Gastrocnemius medialis (tissue), 4 donors: ENCODE measurements at regions not wholly inside any gene's neighbourhood (a gene's known extent, or its start where the extent isn't known, plus 50 kb on each side); places are given as distances from the start of the nearest gene placed in this dataset.

Experiments
- ATAC-seq, 2 donors: fragments of 150-250 bp; one replicate each; pipeline ENCODE4 v1.9.1; 2016
- DNase-seq, 2 donors: peaks; one replicate each; pipeline ENCODE4 v3.0.0-alpha.2; 2019
- H3K27ac ChIP-seq, 4 donors: fragments of 200-600 bp; sonication (generic); 1 replicate in 1 of 4; 2 replicates in 3 of 4; pipeline ENCODE4 v1.5.1; 2016 to 2018; ENCODE audit warnings: mild to moderate bottlenecking in 2 of 4, moderate library complexity in 1 of 4
- H3K27me3 ChIP-seq, 3 donors: fragments of 200-600 bp; sonication (generic) in 2 of 3; 1 replicate in 1 of 3; 2 replicates in 2 of 3; pipeline versions ENCODE4 v1.5.1 to v1.6.0; 2016 to 2019; ENCODE audit warnings: mild to moderate bottlenecking in 1 of 3, moderate library complexity in 1 of 3
- H3K36me3 ChIP-seq, 2 donors: fragments of 200-600 bp; sonication (generic) in 1 of 2; one replicate each; pipeline ENCODE4 v1.5.1; 2017 to 2018
- H3K4me1 ChIP-seq, 2 donors: fragments of 200-600 bp; sonication (generic) in 1 of 2; one replicate each; pipeline ENCODE4 v1.5.1; 2016 to 2017; ENCODE audit warnings: mild to moderate bottlenecking in 2 of 2
- H3K4me3 ChIP-seq, 4 donors: fragments of 200-600 bp; sonication (generic) in 3 of 4; 1 replicate in 1 of 4; 2 replicates in 3 of 4; pipeline ENCODE4 v1.5.1; 2016 to 2019; ENCODE audit warnings: mild to moderate bottlenecking in 2 of 4
- H3K9me3 ChIP-seq, 3 donors: fragments of 200-600 bp; sonication (generic) in 2 of 3; 1 replicate in 1 of 3; 2 replicates in 2 of 3; pipeline ENCODE4 v1.5.1; 2016 to 2019
- CTCF ChIP-seq, 5 experiments: fragments of 450-650 bp in 3 of 5; fragments of 200-600 bp in 2 of 5; sonication (generic) in 2 of 5; IDR thresholded peaks in 4 of 5; conservative IDR thresholded peaks in 1 of 5; 1 replicate in 4 of 5; 2 replicates in 1 of 5; pipeline ENCODE4 v1.5.1; 2016 to 2019; ENCODE audit warnings: antibody characterized with exemption in 5 of 5, mild to moderate bottlenecking in 3 of 5, moderate library complexity in 3 of 5
- POLR2A ChIP-seq, 2 donors: fragments of 450-650 bp; IDR thresholded peaks; one replicate each; pipeline ENCODE4 v1.6.1; 2017; ENCODE audit warnings: antibody characterized with exemption in 2 of 2, mild to moderate bottlenecking in 2 of 2, moderate library complexity in 2 of 2
- in situ Hi-C, 4 donors: fragments of 200-750 bp; cut with MboI; loops; one replicate each; pipeline versions ENCODE4 v1.15.0 to v1.8.0; 2017; ENCODE audit warnings: low sequenced_read_pairs in 4 of 4
- intact Hi-C: fragments of 100-400 bp; cut with DNase I; formaldehyde crosslinking; loops from one replicate; pipeline ENCODE4 v1.15.1; 2023; ENCODE audit warnings: low total_unique reads

DNA sequence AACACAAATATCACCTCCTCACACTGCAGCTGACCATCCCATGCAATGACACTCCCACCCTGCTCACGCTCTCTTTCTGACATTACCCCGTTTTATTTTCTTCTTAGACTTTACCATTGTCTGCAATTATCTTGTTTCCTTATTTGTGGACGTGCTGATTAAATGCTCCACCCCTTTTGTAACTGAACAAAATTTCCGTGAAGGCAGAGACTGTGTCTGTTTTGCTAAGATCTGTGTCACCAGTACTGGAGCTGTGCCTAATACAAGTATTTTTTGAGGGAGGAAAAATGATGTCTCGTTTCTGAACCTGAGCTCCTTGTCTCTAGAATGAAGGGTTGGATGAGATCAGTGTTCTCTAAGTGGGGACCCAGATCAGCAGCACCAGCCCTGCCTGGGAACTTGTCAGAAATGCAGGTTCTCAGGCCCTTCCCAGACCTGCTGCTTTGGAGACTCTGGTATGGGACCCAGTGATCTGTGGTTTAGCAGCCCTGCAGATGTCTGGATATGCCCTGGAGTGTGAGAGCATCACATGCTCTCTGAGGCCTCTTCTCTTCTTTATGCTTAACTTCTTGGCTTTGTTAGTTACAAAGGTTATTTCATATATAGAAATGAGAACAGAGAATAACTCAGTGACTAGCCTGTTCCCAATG is 181.7 kb upstream of the GAS1 start:
- Histone ChIP-seq H3K36me3 (no peaks in the 10 kb centered on the region), H3K4me3 (no peak overlapping the region), H3K9me3 (no peaks in the 10 kb centered on the region), H3K27ac (no peak overlapping the region), H3K4me1 (no peaks in the 10 kb centered on the region), H3K27me3 (no peaks in the 10 kb centered on the region)
- TF ChIP-seq CTCF (IDR thresholded peaks at IDR 0.05 in 4 of 5, conservative IDR thresholded peaks at IDR 0.05 in 1 of 5), result no peak
- TF ChIP-seq POLR2A (IDR thresholded peaks at IDR 0.05), result no peak
- no peak for DNase-seq
- intact Hi-C loops (no loop called here), in situ Hi-C loops (no loop called here)
- ATAC-seq, result no peak

- peaks cover 0 to 1% of the 10 kb centered on the region in 2 donors for H3K4me1 ChIP-seq
- no peaks in the 10 kb centered on the region for H3K36me3 ChIP-seq
- no peak overlapping the region for H3K27ac ChIP-seq
- in situ Hi-C loops (no loop called here), intact Hi-C loops (no loop called here)
- ATAC-seq, result no peak
- no peaks in the 10 kb centered on the region for H3K27me3 ChIP-seq
- no peaks in the 10 kb centered on the region for H3K9me3 ChIP-seq
- no peak overlapping the region for H3K4me3 ChIP-seq
- no peak for TF ChIP-seq CTCF (IDR thresholded peaks at IDR 0.05 in 4 of 5, conservative IDR thresholded peaks at IDR 0.05 in 1 of 5)
- TF ChIP-seq POLR2A (IDR thresholded peaks at IDR 0.05), result no peak
- no peak for DNase-seq
Observed at GRCh38 chr9:87135074-87135473, 187.8 kb upstream of the GAS1 start.

GRCh38 chr9:87137718-87138117 is 190.4 kb upstream of the GAS1 start:
- ATAC-seq, result no peak
- in situ Hi-C loops, result no loop called here
- H3K27me3 ChIP-seq, result no peaks in the 10 kb centered on the region
- no peaks in the 10 kb centered on the region for H3K9me3 ChIP-seq
- TF ChIP-seq POLR2A (IDR thresholded peaks at IDR 0.05), result no peak
- TF ChIP-seq CTCF (IDR thresholded peaks at IDR 0.05 in 4 of 5, conservative IDR thresholded peaks at IDR 0.05 in 1 of 5), result no peak
- H3K4me1 ChIP-seq, result peaks cover 5 to 11% of the 10 kb centered on the region in 2 donors
- no peak overlapping the region for H3K27ac ChIP-seq
- H3K4me3 ChIP-seq, result no peak overlapping the region
- DNase-seq, result no peak
- no peaks in the 10 kb centered on the region for H3K36me3 ChIP-seq
- intact Hi-C loops, result no loop called here

DNA sequence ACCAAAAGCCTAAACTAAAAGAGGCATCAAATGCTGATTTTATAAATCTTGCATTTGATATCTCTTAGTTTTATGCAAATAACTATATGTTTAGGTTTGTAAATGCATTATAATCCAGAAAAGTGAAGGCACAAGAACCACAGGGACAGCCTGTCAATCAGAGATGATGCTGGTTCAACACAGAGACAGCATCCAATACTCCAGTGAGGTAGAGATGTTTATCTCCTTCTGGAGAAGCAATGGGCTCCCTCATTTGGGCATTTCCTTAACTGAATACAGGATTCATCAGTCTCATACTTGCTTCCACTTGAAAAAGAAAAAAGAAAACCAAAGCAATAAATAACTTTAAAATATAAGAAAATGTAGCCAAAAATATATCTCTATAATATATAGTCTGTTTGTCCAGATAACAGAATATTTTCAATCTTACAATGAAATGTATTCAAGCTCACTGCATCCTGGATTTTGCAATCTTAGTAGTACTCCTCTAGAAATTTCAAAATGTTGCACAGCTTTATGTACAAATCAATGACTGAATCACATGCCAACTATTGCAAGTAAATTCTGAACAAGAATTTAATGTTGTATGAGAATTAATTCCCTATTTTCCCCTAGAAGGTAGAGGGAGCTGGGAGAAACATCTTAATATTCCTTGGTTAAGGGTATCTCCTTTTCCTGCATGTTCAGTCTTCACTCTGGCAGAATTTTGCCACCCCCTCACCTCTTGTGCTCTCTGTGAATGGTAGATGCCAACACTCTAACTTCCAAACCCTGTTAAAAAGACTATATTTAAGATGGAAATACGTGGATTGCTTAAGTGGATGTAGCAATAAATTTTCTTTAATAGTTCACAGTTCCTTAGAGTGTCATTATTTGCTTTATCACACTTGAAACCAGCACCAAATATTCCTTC is 191.1 kb upstream of the GAS1 start:
- Histone ChIP-seq H3K36me3 (no peaks in the 10 kb centered on the region), H3K4me1 (peaks cover 5 to 11% of the 10 kb centered on the region in 2 donors), H3K4me3 (no peak overlapping the region), H3K9me3 (no peaks in the 10 kb centered on the region), H3K27ac (no peak overlapping the region), H3K27me3 (no peaks in the 10 kb centered on the region)
- DNase-seq (no peak), ATAC-seq (no peak)
- no peak for TF ChIP-seq CTCF (IDR thresholded peaks at IDR 0.05 in 4 of 5, conservative IDR thresholded peaks at IDR 0.05 in 1 of 5)
- no peak for TF ChIP-seq POLR2A (IDR thresholded peaks at IDR 0.05)
- in situ Hi-C loops (no loop called here), intact Hi-C loops (no loop called here)
